CD4-positive, alpha-beta T cell treated with Interleukin-2 at 100 ng/mL for 4 hours (primary cell): ENCODE measurements at regions not wholly inside any gene's neighbourhood (a gene's known extent, or its start where the extent isn't known, plus 50 kb on each side); places are given as distances from the start of the nearest gene placed in this dataset.

Experiments used
- DNase-seq: peaks from one replicate; pipeline ENCODE4 v3.0.0-alpha.2; 2020; ENCODE audit warnings: low spot score

DNA sequence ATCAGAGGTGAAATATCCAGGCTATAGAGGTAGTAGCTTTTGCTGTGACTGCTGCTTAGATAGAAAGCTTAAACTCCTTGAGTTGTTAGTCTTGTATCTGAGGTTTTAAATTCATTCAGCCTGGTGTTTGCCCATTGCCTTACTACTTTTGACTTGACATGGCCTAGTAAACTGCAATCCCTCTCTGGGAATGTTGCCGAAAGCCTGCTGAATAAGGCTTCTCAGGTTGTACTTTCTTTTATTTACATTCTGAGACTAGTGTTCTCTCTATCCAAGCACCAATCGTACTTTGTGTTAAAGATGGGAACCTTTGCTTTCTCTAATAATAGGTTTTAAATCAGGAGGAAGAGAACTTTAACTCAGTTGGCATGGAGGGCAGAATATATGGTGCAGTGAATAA, 357.6 kb upstream of the CWC22 start:
- no peak for DNase-seq

- DNase-seq, result no peak
Observed at GRCh38 chr2:180360283-180360618, 353.2 kb upstream of the CWC22 start.

DNA sequence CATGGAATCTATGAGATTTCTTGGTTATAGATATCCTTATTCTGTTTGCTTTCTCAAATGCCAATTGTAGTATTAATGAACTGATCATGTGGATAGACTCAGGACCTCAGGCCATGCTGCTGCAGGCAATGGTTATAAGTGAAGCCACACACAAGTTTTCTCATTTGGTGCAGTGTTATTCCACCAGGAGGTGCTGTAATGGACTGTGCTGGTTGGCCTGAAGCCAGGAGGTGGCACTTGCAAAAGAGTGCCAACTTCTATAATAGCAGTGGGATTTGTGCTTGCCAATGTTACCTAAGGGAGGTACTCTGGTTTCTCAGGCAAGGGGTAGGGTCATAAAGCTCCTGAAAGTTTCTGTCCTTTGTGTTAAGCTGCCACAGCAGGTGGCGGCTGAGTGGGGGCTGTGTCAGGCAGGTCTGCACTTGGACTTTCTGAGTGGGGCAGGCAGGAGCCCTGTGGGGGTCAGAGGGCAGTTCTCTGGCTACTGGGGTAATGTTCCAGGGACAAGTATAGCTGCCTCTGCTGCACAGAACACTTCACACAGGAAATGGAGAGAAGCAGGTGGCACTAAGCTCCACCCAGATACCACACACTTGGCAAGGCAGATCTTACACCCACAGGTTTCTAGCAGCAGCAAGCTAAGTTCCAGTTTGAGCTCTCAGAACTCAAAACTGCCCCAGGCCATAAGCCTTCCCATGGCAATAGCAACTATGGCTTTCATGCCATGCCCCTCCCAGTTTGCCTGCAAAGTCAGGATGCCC, 352.6 kb upstream of the CWC22 start:
- peak; percentile 15 for DNase-seq

DNA sequence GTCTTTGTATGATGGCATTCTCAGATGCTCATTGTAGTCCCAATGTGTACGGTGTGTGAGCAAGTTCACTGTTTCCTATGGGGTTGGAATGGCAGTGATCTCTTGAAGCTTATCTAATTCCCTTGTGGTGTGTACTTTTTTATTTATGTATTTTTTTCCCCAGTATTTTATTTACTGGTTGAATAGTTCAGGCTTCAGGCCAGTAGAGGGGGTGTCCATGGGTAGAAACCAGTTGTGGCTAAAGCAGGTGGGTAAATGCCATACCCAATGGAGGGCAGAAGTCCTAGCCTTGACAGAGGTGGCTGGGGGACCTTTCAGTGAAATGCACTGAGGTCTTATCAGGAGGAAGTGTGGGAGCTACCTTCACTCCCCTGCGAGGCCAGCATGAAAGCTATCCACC, 351.4 kb upstream of the CWC22 start:
- no peak for DNase-seq

DNA sequence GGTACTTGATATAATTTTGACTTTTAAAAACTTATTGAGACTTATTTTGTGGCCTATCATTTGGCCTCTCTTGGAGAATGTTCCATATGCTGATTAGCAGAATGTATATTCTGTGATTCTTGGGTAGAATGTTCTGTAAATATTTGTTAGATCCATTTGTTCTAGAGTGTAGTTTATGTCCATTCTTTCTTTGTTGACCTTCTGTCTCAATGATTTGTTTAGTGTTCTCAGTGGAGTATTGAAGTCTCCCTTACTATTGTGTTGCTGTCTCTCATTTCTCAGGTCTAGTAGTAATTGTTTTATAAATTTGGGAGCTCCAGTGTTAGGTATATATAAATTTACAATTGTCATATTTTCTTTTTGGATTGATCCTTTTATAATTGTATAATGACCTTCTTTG, 349.6 kb upstream of the CWC22 start:
- no peak for DNase-seq

GRCh38 chr2:180352620-180353019, 345.5 kb upstream of the CWC22 start:
- DNase-seq, result no peak

- DNase-seq, result no peak
Observed at GRCh38 chr2:180349809-180350208, 342.7 kb upstream of the CWC22 start.

GRCh38 chr2:180343528-180344345, 336.6 kb upstream of the CWC22 start:
- no peak for DNase-seq

- DNase-seq, result no peak
Observed at GRCh38 chr2:180337136-180337535, 330.0 kb upstream of the CWC22 start.

DNA sequence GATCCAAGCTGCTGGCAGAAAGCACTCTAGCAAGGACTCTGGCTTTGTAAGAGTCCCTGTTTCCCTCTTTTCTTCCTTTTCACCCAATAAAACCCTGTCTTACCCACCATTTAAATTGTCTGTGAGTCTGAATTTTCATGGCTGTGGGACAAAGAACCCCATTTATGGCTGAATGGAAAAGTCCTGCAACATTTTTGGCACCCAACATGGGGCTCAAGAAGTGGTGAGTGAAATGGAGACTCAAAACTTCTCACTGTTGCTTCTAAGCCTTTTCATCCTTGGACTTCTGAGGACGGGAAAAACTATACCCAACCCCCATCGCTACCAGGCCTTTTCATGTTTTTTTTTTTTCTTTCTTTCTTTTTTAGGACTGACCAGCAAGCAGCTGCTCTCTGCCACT, 329.5 kb upstream of the CWC22 start:
- no peak for DNase-seq

GRCh38 chr2:180334514-180334913, 327.4 kb upstream of the CWC22 start:
- no peak for DNase-seq

- no peak for DNase-seq
Observed at GRCh38 chr2:180328795-180329422, 321.8 kb upstream of the CWC22 start.

GRCh38 chr2:180327185-180327584, 320.1 kb upstream of the CWC22 start:
- DNase-seq, result no peak

DNA sequence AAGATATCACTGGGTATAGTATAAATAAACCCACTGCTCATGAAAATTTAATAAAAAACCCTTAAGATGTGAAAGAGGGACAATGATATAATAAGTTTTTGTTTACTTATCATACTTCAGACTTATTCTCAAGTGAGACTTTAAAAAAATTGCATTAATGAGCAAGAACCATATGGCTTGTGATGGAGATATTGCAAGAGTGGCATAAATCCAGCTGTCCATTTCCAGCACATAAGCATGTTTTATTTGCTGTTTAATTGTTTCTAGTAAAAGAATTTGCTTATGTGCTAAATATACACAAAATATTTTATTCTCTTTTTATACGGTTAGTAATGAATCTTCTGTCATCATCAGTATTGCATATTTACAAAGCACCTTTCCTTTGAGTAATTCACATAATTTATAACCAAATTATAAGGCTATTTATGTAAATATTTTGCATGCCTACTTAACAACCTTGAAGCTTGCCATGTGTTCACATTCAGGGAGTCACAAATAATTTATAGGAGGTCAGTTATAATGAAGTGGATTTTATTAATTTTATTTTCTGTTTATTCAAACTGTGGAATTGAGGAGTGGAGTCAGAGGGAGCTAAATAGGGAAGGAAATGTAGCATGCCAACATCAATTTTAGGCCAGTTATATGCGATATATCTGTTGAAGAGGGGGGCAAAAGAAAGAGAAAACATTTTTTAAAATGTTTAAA, 318.5 kb upstream of the CWC22 start:
- DNase-seq, result no peak

- DNase-seq, result no peak
Observed at GRCh38 chr2:180324182-180324581, 317.1 kb upstream of the CWC22 start.

GRCh38 chr2:180322781-180323180, 315.7 kb upstream of the CWC22 start:
- no peak for DNase-seq

DNA sequence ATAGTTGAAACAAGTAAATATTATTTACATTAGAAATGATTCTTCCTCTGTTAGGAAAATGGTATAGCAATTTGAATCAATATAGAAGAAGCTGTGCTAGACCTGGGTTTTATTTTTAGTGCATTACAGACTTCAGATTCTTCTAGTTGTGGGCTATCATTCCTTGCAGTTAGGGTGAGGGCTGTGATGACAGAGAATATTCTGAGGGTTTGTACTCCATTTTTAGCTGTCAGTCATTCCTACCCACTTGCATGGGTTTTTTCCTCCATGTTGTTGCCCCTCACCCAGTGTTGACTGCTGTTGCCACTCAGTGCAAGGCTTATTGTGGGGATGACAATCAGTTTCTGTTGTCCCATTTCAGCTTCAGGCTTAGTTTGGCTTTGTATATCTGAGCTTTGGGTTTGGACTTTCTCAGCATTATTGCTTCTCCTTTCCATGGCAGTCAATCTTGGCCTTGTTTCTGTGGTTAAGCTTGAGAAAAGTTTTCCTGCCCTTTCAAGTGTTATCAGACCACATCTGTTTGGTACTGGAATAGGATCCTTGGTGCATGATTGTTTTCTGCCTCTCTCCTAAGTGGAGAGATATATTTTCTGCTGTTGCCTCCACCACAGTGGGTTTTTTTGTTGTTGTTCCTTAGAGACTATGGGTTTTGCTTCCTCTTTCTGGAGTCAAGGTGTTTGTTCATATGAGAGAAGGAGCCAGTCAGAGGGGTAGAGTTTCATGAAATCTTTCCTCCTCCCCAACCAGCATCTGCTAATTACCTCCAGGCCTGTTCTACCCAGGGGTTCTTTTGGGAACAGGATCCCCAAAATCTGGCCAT, 312.7 kb upstream of the CWC22 start:
- DNase-seq, result no peak

- DNase-seq, result no peak
Observed at GRCh38 chr2:180314086-180314485, 307.0 kb upstream of the CWC22 start.

DNA sequence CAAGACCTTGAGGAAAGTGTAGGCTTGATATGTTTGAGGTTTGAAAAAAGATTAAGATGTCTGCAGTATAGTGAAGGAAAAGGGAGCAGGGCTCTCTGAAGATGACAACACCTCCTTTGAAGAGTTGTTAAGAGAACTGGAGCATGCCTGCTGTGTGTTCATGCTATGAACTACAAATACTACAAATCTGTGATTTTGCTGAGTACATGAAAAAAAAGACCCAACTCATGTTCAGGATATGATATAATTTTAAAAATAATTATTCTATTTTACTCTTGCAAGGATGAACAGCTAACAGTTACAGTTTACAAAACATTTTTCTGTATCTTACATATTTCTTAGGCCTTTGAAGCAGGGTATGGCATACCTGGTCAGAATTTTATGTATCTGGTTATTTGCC, 305.4 kb upstream of the CWC22 start:
- DNase-seq, result no peak

DNA sequence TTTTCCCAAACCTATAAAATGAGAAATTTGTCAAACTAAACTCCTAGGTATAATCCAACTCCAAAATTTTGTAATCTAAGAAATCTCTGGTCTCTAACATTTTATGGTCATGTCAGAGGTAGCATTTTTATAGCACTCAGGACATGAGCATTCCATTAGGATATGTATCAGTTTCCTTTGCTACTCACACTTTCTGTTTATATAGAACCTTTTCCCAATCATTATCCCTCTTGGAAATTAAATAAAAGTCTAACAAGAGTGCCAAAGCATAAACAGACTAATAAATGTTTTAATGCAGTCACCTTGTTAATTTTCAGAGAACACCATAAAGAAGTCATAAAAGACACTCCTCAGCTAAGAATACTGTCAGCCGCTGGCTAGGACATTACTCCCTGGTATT, 300.0 kb upstream of the CWC22 start:
- DNase-seq, result no peak

DNA sequence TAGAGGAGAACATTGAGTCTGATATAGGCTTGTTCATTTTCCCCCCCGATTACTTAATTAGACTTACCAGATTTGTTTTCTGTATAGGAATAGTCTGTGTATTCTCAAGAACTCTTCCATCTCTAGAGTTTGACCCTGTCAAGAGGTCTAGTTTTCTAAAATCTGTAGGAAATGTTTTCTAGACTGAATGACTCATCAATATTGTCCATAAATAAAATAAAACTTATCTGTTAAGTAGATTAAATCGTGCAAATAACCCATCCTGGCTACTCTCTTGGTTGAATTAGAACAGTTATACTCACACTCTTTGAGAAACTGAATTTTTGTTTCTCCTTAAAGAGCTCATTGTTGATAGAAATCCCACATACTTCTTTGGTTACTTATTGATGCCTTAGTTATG, 299.2 kb upstream of the CWC22 start:
- no peak for DNase-seq
